GM23338 (cell line): ENCODE measurements at regions not wholly inside any gene's neighbourhood (a gene's known extent, or its start where the extent isn't known, plus 50 kb on each side); places are given as distances from the start of the nearest gene placed in this dataset.

Experiments used
- ATAC-seq: fragments of 200-7000 bp; cut with Tn5 transposase; 3 replicates; pipeline ENCODE4 v1.9.1; 2020
- DNase-seq: peaks from one replicate; pipeline ENCODE4 v3.0.0-alpha.2; 2015; ENCODE audit warnings: low spot score
- H2AFZ ChIP-seq: fragments of 200-600 bp; sonication (generic); 2 replicates; pipeline ENCODE4 v1.8.0; 2016; ENCODE audit warnings: antibody characterized with exemption, mild to moderate bottlenecking, moderate library complexity
- H3F3A ChIP-seq: fragments of 200-600 bp; sonication (generic); replicated peaks from 2 replicates; pipeline ENCODE4 v1.8.0; 2017; ENCODE audit warnings: antibody characterized with exemption, mixed run types, low read depth
- H3K27ac ChIP-seq: fragments of 200-600 bp; sonication (generic); 2 replicates; pipeline ENCODE4 v1.6.1; 2016; ENCODE audit warnings: low read depth
- H3K27me3 ChIP-seq: fragments of 200-600 bp; sonication (generic); 2 replicates; pipeline ENCODE4 v1.8.0; 2016; ENCODE audit warnings: mild to moderate bottlenecking, mixed run types, moderate library complexity; ENCODE audit not compliant: insufficient read depth
- H3K36me3 ChIP-seq: fragments of 200-600 bp; sonication (generic); 2 replicates; pipeline ENCODE4 v1.8.0; 2016; ENCODE audit warnings: mild to moderate bottlenecking; ENCODE audit not compliant: insufficient read depth
- H3K4me1 ChIP-seq: fragments of 200-600 bp; sonication (generic); 2 replicates; pipeline ENCODE4 v1.8.0; 2016; ENCODE audit warnings: mild to moderate bottlenecking, moderate library complexity; ENCODE audit not compliant: insufficient read depth
- H3K4me2 ChIP-seq: fragments of 200-600 bp; sonication (generic); 2 replicates; pipeline ENCODE4 v1.7.1; 2017; ENCODE audit warnings: mixed run types
- H3K4me3 ChIP-seq: fragments of 200-600 bp; sonication (generic); 2 replicates; pipeline ENCODE4 v1.6.1; 2016; ENCODE audit warnings: mixed run types
- H3K79me2 ChIP-seq: fragments of 200-600 bp; sonication (generic); replicated peaks from 2 replicates; pipeline ENCODE4 v1.8.0; 2017; ENCODE audit warnings: mild to moderate bottlenecking; ENCODE audit not compliant: insufficient read depth
- H3K9me2 ChIP-seq: fragments of 200-600 bp; sonication (generic); 2 replicates; pipeline ENCODE4 v1.8.0; 2017; ENCODE audit not compliant: insufficient read depth
- H4K20me1 ChIP-seq: fragments of 200-600 bp; sonication (generic); replicated peaks from 2 replicates; pipeline ENCODE4 v1.8.0; 2017; ENCODE audit warnings: mild to moderate bottlenecking; ENCODE audit not compliant: insufficient read depth
- H3K27ac Mint-ChIP-seq: 2 replicates; pipeline ENCODE4 v1.8.0; 2020; ENCODE audit warnings: inconsistent platforms, mild to moderate bottlenecking, moderate library complexity, mixed read lengths
- H3K27me3 Mint-ChIP-seq: 3 replicates; pipeline ENCODE4 v1.8.0; 2022; ENCODE audit warnings: low read depth, mild to moderate bottlenecking, moderate library complexity, mixed read lengths, inconsistent platforms; ENCODE audit not compliant: insufficient read depth, poor library complexity
- H3K36me3 Mint-ChIP-seq: 3 replicates; pipeline ENCODE4 v1.8.0; 2021; ENCODE audit warnings: low read depth, mild to moderate bottlenecking, inconsistent platforms, moderate library complexity, mixed read lengths
- H3K4me1 Mint-ChIP-seq: 3 replicates; pipeline ENCODE4 v1.8.0; 2020; ENCODE audit warnings: mild to moderate bottlenecking, inconsistent platforms, mixed read lengths
- H3K4me3 Mint-ChIP-seq: 3 replicates; pipeline ENCODE4 v1.8.0; 2021; ENCODE audit warnings: moderate library complexity, mild to moderate bottlenecking, inconsistent platforms, mixed read lengths
- H3K9me3 Mint-ChIP-seq: 3 replicates; pipeline ENCODE4 v1.8.0; 2020; ENCODE audit warnings: moderate library complexity, mild to moderate bottlenecking, inconsistent platforms, mixed read lengths
- CREB1 ChIP-seq: fragments of 250-450 bp; sonication (Bioruptor Pico); IDR thresholded peaks from 2 replicates; pipeline ENCODE4 v1.5.0; 2020; ENCODE audit warnings: low read depth, mild to moderate bottlenecking, moderate library complexity
- EZH2 ChIP-seq: fragments of 200-600 bp; sonication (generic); IDR thresholded peaks from one replicate; pipeline ENCODE4 v1.8.0; 2017; ENCODE audit warnings: antibody characterized with exemption, mild to moderate bottlenecking, low read depth; ENCODE audit not compliant: unreplicated experiment
- NANOG ChIP-seq: IDR thresholded peaks from 2 replicates; pipeline ENCODE4 v1.6.1; 2016; ENCODE audit warnings: antibody characterized with exemption, borderline replicate concordance
- POLR2AphosphoS5 ChIP-seq: IDR thresholded peaks from 2 replicates; pipeline ENCODE4 v1.6.1; 2016; ENCODE audit warnings: antibody characterized with exemption, low read depth
- STAT1 ChIP-seq: IDR thresholded peaks from one replicate; pipeline ENCODE4 v1.6.1; 2016; ENCODE audit warnings: antibody characterized with exemption; ENCODE audit not compliant: unreplicated experiment
- ZNF114 ChIP-seq: fragments of 250-450 bp; sonication (Bioruptor Pico); IDR thresholded peaks from 2 replicates; pipeline ENCODE4 v1.5.0; 2020; ENCODE audit warnings: mild to moderate bottlenecking, moderate library complexity
- ZNF331 ChIP-seq: fragments of 250-450 bp; sonication (Bioruptor Pico); IDR thresholded peaks from 2 replicates; pipeline ENCODE4 v1.5.0; 2020; ENCODE audit warnings: low read depth, mild to moderate bottlenecking, moderate library complexity
- TF ChIP-seq, protein P1 (sequence below): IDR thresholded peaks from one replicate; pipeline ENCODE4 v1.6.1; 2018; ENCODE audit warnings: antibody characterized with exemption; ENCODE audit not compliant: unreplicated experiment
- TF ChIP-seq, protein P2 (sequence below), 2 experiments: fragments of 200-600 bp in 1 of 2; sonication (generic) in 1 of 2; conservative IDR thresholded peaks; 2 replicates each; pipeline versions ENCODE4 v1.5.1 to v1.6.1; 2016 to 2017; ENCODE audit warnings: antibody characterized with exemption in 2 of 2, low read depth in 2 of 2, mild to moderate bottlenecking in 2 of 2, moderate library complexity in 1 of 2
- TF ChIP-seq, protein P3 (sequence below): fragments of 250-450 bp; sonication (Bioruptor Pico); IDR thresholded peaks from 2 replicates; pipeline ENCODE4 v1.5.0; 2020; ENCODE audit warnings: mild to moderate bottlenecking, moderate library complexity
- TF ChIP-seq, protein P4 (sequence below): IDR thresholded peaks from 2 replicates; pipeline ENCODE4 v1.6.1; 2016; ENCODE audit warnings: antibody characterized with exemption

DNA sequence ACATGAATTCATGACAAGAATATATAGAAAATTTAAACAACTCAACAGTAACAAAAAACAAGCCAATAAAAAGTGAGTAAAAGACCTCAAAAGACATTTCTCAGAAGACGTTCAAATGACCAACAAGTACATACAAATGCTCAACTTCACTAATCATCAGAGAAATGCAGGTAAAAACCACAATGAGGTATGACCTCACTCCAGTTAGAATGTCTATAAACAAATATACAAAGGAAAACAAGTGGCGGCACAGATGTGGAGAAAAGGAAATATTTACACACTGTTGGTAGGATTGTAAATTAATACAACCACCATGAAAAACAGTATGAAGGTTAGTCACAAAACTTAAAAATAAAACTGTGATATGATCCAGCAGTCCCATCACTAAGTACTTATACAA lies 1033.1 kb downstream of the RAPGEF2 start (continued):
- TF ChIP-seq, protein P1, sequence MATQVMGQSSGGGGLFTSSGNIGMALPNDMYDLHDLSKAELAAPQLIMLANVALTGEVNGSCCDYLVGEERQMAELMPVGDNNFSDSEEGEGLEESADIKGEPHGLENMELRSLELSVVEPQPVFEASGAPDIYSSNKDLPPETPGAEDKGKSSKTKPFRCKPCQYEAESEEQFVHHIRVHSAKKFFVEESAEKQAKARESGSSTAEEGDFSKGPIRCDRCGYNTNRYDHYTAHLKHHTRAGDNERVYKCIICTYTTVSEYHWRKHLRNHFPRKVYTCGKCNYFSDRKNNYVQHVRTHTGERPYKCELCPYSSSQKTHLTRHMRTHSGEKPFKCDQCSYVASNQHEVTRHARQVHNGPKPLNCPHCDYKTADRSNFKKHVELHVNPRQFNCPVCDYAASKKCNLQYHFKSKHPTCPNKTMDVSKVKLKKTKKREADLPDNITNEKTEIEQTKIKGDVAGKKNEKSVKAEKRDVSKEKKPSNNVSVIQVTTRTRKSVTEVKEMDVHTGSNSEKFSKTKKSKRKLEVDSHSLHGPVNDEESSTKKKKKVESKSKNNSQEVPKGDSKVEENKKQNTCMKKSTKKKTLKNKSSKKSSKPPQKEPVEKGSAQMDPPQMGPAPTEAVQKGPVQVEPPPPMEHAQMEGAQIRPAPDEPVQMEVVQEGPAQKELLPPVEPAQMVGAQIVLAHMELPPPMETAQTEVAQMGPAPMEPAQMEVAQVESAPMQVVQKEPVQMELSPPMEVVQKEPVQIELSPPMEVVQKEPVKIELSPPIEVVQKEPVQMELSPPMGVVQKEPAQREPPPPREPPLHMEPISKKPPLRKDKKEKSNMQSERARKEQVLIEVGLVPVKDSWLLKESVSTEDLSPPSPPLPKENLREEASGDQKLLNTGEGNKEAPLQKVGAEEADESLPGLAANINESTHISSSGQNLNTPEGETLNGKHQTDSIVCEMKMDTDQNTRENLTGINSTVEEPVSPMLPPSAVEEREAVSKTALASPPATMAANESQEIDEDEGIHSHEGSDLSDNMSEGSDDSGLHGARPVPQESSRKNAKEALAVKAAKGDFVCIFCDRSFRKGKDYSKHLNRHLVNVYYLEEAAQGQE: no peak
- TF ChIP-seq NANOG (no peak), EZH2 (no peak), ZNF331 (no peak)
- TF ChIP-seq, protein P2, sequence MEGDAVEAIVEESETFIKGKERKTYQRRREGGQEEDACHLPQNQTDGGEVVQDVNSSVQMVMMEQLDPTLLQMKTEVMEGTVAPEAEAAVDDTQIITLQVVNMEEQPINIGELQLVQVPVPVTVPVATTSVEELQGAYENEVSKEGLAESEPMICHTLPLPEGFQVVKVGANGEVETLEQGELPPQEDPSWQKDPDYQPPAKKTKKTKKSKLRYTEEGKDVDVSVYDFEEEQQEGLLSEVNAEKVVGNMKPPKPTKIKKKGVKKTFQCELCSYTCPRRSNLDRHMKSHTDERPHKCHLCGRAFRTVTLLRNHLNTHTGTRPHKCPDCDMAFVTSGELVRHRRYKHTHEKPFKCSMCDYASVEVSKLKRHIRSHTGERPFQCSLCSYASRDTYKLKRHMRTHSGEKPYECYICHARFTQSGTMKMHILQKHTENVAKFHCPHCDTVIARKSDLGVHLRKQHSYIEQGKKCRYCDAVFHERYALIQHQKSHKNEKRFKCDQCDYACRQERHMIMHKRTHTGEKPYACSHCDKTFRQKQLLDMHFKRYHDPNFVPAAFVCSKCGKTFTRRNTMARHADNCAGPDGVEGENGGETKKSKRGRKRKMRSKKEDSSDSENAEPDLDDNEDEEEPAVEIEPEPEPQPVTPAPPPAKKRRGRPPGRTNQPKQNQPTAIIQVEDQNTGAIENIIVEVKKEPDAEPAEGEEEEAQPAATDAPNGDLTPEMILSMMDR (conservative IDR thresholded peaks at IDR 0.05; ENCODE audit: low read depth in 2 of 2): no peak

DNA sequence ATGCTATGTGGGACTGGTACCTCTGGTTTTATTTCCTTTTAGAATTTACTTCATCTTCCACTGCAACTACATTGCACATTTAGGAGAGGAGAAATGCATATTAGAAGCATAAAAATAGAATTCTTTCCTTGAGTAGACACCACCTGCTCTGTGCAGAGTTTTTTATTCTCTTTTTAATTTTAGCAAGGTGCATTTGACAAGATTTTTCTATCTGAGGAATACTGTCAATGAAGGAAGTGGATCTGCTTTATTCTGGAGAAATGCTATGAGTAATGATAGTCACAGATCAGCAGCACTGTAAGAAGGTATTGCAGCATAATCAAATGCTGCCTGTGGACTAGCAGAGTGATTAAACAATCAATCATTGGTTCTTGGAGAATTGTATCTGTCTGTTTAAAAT lies 1038.3 kb downstream of the RAPGEF2 start:
- no peak overlapping the region for H3K4me3 ChIP-seq
- H3K27ac Mint-ChIP-seq: peak overlapping the region; percentile 72
- peaks cover 26% of the 10 kb centered on the region for H3K4me1 Mint-ChIP-seq
- H4K20me1 ChIP-seq: no peaks in the 10 kb centered on the region
- no peak for DNase-seq
- H3K4me2 ChIP-seq: 0 out of 2 replicates have a peak overlapping the region, but pooled peaks have one; percentile 27
- no peaks in the 10 kb centered on the region for H3F3A ChIP-seq
- no peaks in the 10 kb centered on the region for H3K27me3 ChIP-seq
- no peak overlapping the region for H3K4me3 Mint-ChIP-seq
- no peak for ATAC-seq
- 0 out of 2 replicates have a peak overlapping the region, but pooled peaks have one; percentile 42 for H3K27ac ChIP-seq
- H3K9me2 ChIP-seq: 0 out of 2 replicates have a peak, but pooled peaks cover 4% of the 10 kb centered on the region
- no peaks in the 10 kb centered on the region for H3K79me2 ChIP-seq
- H3K36me3 Mint-ChIP-seq: no peaks in the 10 kb centered on the region
- H3K27me3 Mint-ChIP-seq: no peaks in the 10 kb centered on the region
- no peaks in the 10 kb centered on the region for H3K36me3 ChIP-seq
- H3K4me1 ChIP-seq: peaks cover 25% of the 10 kb centered on the region
- no peak overlapping the region for H2AFZ ChIP-seq
- no peaks in the 10 kb centered on the region for H3K9me3 Mint-ChIP-seq
- TF ChIP-seq STAT1 (no peak), CREB1 (no peak), ZNF331 (no peak), POLR2AphosphoS5 (no peak), ZNF114 (CRISPR knock-in tag) (no peak)
- TF ChIP-seq, protein P3, sequence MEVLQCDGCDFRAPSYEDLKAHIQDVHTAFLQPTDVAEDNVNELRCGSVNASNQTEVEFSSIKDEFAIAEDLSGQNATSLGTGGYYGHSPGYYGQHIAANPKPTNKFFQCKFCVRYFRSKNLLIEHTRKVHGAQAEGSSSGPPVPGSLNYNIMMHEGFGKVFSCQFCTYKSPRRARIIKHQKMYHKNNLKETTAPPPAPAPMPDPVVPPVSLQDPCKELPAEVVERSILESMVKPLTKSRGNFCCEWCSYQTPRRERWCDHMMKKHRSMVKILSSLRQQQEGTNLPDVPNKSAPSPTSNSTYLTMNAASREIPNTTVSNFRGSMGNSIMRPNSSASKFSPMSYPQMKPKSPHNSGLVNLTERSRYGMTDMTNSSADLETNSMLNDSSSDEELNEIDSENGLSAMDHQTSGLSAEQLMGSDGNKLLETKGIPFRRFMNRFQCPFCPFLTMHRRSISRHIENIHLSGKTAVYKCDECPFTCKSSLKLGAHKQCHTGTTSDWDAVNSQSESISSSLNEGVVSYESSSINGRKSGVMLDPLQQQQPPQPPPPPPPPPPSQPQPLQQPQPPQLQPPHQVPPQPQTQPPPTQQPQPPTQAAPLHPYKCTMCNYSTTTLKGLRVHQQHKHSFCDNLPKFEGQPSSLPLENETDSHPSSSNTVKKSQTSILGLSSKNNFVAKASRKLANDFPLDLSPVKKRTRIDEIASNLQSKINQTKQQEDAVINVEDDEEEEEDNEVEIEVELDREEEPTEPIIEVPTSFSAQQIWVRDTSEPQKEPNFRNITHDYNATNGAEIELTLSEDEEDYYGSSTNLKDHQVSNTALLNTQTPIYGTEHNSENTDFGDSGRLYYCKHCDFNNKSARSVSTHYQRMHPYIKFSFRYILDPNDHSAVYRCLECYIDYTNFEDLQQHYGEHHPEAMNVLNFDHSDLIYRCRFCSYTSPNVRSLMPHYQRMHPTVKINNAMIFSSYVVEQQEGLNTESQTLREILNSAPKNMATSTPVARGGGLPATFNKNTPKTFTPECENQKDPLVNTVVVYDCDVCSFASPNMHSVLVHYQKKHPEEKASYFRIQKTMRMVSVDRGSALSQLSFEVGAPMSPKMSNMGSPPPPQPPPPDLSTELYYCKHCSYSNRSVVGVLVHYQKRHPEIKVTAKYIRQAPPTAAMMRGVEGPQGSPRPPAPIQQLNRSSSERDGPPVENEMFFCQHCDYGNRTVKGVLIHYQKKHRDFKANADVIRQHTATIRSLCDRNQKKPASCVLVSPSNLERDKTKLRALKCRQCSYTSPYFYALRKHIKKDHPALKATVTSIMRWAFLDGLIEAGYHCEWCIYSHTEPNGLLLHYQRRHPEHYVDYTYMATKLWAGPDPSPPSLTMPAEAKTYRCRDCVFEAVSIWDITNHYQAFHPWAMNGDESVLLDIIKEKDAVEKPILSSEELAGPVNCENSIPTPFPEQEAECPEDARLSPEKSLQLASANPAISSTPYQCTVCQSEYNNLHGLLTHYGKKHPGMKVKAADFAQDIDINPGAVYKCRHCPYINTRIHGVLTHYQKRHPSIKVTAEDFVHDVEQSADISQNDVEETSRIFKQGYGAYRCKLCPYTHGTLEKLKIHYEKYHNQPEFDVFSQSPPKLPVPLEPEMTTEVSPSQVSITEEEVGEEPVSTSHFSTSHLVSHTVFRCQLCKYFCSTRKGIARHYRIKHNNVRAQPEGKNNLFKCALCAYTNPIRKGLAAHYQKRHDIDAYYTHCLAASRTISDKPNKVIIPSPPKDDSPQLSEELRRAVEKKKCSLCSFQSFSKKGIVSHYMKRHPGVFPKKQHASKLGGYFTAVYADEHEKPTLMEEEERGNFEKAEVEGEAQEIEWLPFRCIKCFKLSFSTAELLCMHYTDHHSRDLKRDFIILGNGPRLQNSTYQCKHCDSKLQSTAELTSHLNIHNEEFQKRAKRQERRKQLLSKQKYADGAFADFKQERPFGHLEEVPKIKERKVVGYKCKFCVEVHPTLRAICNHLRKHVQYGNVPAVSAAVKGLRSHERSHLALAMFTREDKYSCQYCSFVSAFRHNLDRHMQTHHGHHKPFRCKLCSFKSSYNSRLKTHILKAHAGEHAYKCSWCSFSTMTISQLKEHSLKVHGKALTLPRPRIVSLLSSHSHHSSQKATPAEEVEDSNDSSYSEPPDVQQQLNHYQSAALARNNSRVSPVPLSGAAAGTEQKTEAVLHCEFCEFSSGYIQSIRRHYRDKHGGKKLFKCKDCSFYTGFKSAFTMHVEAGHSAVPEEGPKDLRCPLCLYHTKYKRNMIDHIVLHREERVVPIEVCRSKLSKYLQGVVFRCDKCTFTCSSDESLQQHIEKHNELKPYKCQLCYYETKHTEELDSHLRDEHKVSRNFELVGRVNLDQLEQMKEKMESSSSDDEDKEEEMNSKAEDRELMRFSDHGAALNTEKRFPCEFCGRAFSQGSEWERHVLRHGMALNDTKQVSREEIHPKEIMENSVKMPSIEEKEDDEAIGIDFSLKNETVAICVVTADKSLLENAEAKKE (CRISPR knock-in tag): no peak
- TF ChIP-seq, protein P2 (conservative IDR thresholded peaks at IDR 0.05; ENCODE audit: low read depth in 2 of 2): no peak
- TF ChIP-seq, protein P4, sequence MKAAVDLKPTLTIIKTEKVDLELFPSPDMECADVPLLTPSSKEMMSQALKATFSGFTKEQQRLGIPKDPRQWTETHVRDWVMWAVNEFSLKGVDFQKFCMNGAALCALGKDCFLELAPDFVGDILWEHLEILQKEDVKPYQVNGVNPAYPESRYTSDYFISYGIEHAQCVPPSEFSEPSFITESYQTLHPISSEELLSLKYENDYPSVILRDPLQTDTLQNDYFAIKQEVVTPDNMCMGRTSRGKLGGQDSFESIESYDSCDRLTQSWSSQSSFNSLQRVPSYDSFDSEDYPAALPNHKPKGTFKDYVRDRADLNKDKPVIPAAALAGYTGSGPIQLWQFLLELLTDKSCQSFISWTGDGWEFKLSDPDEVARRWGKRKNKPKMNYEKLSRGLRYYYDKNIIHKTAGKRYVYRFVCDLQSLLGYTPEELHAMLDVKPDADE: no peak
